ENCODE measurements at regions not wholly inside any gene's neighbourhood (a gene's known extent, or its start where the extent isn't known, plus 50 kb on each side); places are given as distances from the start of the nearest gene placed in this dataset.

GRCh38 chr11:92432515-92432914, 207.9 kb downstream of the FAT3 start:
- Histone ChIP-seq H3K9me3 (ENCODE audit: insufficient read depth in 2 of 2, low read depth in 1 of 2, low read length in 1 of 2) (peaks cover 3 to 4% of the 10 kb centered on the region in 2 experiments; a peak in 1 of 4 replicates), H4K20me1 (replicated peaks in 1 of 2; ENCODE audit: control insufficient read depth in 1 of 2, insufficient read depth in 2 of 2, low read length in 2 of 2) (no peaks in the 10 kb centered on the region), H2AK5ac (ENCODE audit: low read depth, low read length) (no peak overlapping the region), H3K56ac (replicated peaks; ENCODE audit: insufficient read length, low read depth, low read length) (no peak overlapping the region), H3K4me1 (replicated peaks in 1 of 4; ENCODE audit: control insufficient read depth in 3 of 4, insufficient read depth in 4 of 4, low read length in 3 of 4) (no peaks in the 10 kb centered on the region), H3K9ac (replicated peaks in 1 of 4; ENCODE audit: extremely low read depth in 1 of 4, low read depth in 3 of 4, low read length in 3 of 4) (no peak overlapping the region), H2BK12ac (ENCODE audit: low read depth, low read length) (no peak overlapping the region), H2BK120ac (replicated peaks; ENCODE audit: low read depth, low read length) (no peak overlapping the region), H3K4ac (replicated peaks; ENCODE audit: insufficient read length, low read depth, low read length) (no peak overlapping the region), H3K79me2 (ENCODE audit: control insufficient read depth in 1 of 2, insufficient read depth in 2 of 2, low read length in 2 of 2) (peaks cover 0 to 7% of the 10 kb centered on the region in 2 experiments; a peak in 2 of 4 replicates), H3K14ac (ENCODE audit: insufficient read length) (no peak overlapping the region), H2BK20ac (ENCODE audit: low read length) (no peak overlapping the region), H3K4me2 (ENCODE audit: insufficient read depth in 1 of 2, low read depth in 2 of 2, low read length in 2 of 2) (no peak overlapping the region), H3K36me3 (ENCODE audit: control insufficient read depth in 2 of 4, insufficient read depth in 4 of 4, low read length in 3 of 4) (no peaks in the 10 kb centered on the region), H3K79me1 (ENCODE audit: low read depth, low read length) (no peaks in the 10 kb centered on the region), H3K27me3 (replicated peaks in 1 of 4; ENCODE audit: control insufficient read depth in 3 of 4, extremely low read depth in 1 of 4, insufficient read depth in 3 of 4, low read length in 3 of 4) (no peaks in the 10 kb centered on the region), H3K23ac (ENCODE audit: insufficient read length) (no peak overlapping the region), H4K5ac (ENCODE audit: insufficient read length, low read depth, low read length) (no peak overlapping the region), H2BK15ac (ENCODE audit: low read length) (no peak overlapping the region), H4K91ac (replicated peaks; ENCODE audit: insufficient read length, low read length) (no peak overlapping the region), H2AFZ (ENCODE audit: low read length) (no peak overlapping the region), H2BK5ac (ENCODE audit: low read depth, low read length) (no peak overlapping the region), H3K18ac (ENCODE audit: extremely low read depth, low read length) (no peak overlapping the region), H3K4me3 (ENCODE audit: extremely low read depth in 1 of 4, insufficient read depth in 2 of 4, low read depth in 3 of 4, low read length in 4 of 4) (no peak overlapping the region), H4K8ac (ENCODE audit: extremely low read depth, insufficient read depth, low read length) (no peak overlapping the region), H3K23me2 (ENCODE audit: low read depth, low read length) (peaks cover 2% of the 10 kb centered on the region; the same call in 1 of the 2 replicates), H3K27ac (ENCODE audit: low read depth, low read length) (no peak overlapping the region)
- 75% methylated on average over 4 of the region's 4 CpGs; no CpG with 5 or more reads in 1 of the 2 experiments for WGBS, 2 experiments (ENCODE audit: extremely low coverage in 1 of 2, insufficient coverage in 1 of 2, insufficient read length in 1 of 2, insufficient replicate concordance in 2 of 2, low coverage in 1 of 2, low lambda C conversion rate in 2 of 2, missing lambda C conversion rate in 1 of 2)
- POLR2A ChIA-PET (ENCODE audit: partially characterized antibody): no interaction called here
- CTCF ChIA-PET (ENCODE audit: partially characterized antibody): interaction anchor here (0.6 to 1.1 kb wide), 2 partner anchors 78 to 1693 kb away, joined by 3 to 4 read pairs; no protein-coding TSS in a partner anchor
- TF ChIP-seq RAD21 (IDR thresholded peaks at IDR 0.05 in 1 of 2, conservative IDR thresholded peaks at IDR 0.05 in 1 of 2; ENCODE audit: low read depth in 2 of 2, low read length in 2 of 2): peak in 1 of 2 experiments; percentile 13; a peak in 1 of 4 replicates
- TF ChIP-seq CHD1 (IDR thresholded peaks at IDR 0.05; ENCODE audit: low read depth, low read length): no peak
- no peak for DNase-seq (ENCODE audit: low read depth in 1 of 2, low spot score in 2 of 2)
- no peak for FAIRE-seq
